ENCODE measurements at regions not wholly inside any gene's neighbourhood (a gene's known extent, or its start where the extent isn't known, plus 50 kb on each side); places are given as distances from the start of the nearest gene placed in this dataset.
"Not testable (repeated sequence)": the region's sequence is repeated elsewhere in the genome, so short reads cannot be mapped to it uniquely, and the experiment has no call there.

- H3K27ac ChIP-seq (ENCODE audit: low read depth, low read length) = no peak overlapping the region
- H3K4me1 Mint-ChIP-seq = no peaks in the 10 kb centered on the region
- H3K36me3 ChIP-seq (ENCODE audit: control insufficient read depth in 2 of 3, insufficient read depth in 3 of 3, low read length in 3 of 3) = no peaks in the 10 kb centered on the region
- no peaks in the 10 kb centered on the region for H3K27me3 ChIP-seq (ENCODE audit: control insufficient read depth in 2 of 2, insufficient read depth in 2 of 2, low read length in 2 of 2)
- H3K4me3 ChIP-seq (ENCODE audit: low read length) = no peak overlapping the region
- no peaks in the 10 kb centered on the region for H3K36me3 Mint-ChIP-seq
- H3K27me3 Mint-ChIP-seq = no peaks in the 10 kb centered on the region
- ChIA-PET CTCF (no interaction called here), POLR2A (no interaction called here)
- no peaks in the 10 kb centered on the region for H3K4me1 ChIP-seq (ENCODE audit: control insufficient read depth in 2 of 2, insufficient read depth in 2 of 2, low read length in 2 of 2)
- intact Hi-C loops (cut with micrococcal nuclease) = no loop called here
- H3K27ac Mint-ChIP-seq = no peak overlapping the region
- no peak for ATAC-seq
- no peak for DNase-seq
- H3K9me3 Mint-ChIP-seq = peaks cover 0 to 12% (median 3%) of the 10 kb centered on the region in 11 donors
- H3K4me3 Mint-ChIP-seq = no peak overlapping the region
- H3K9me3 ChIP-seq (ENCODE audit: control insufficient read depth in 2 of 3, low read length in 3 of 3) = peaks cover 0 to 10% (median 0%) of the 10 kb centered on the region in 3 experiments
These were observed 477.0 kb upstream of the CHORDC1 start for GRCh38 chr11:90699791-90700400.

- no peaks in the 10 kb centered on the region for H3K27me3 Mint-ChIP-seq
- no peaks in the 10 kb centered on the region for H3K36me3 Mint-ChIP-seq
These were observed 475.4 kb upstream of the CHORDC1 start for GRCh38 chr11:90698238-90698637.

GRCh38 chr11:90675496-90675895 lies 452.6 kb upstream of the CHORDC1 start:
- not testable (repeated sequence) for H3K27me3 Mint-ChIP-seq

More at GRCh38 chr11:90698238-90698637, 475.4 kb upstream of the CHORDC1 start:
- Histone ChIP-seq H3K9me3 (ENCODE audit: control insufficient read depth in 2 of 3, low read length in 3 of 3) (peaks cover 0 to 2% (median 0%) of the 10 kb centered on the region in 3 experiments), H3K36me3 (ENCODE audit: control insufficient read depth in 2 of 3, insufficient read depth in 3 of 3, low read length in 3 of 3) (no peaks in the 10 kb centered on the region), H3K4me1 (ENCODE audit: control insufficient read depth in 2 of 2, insufficient read depth in 2 of 2, low read length in 2 of 2) (no peaks in the 10 kb centered on the region), H3K27ac (ENCODE audit: low read depth, low read length) (no peak overlapping the region), H3K27me3 (ENCODE audit: control insufficient read depth in 2 of 2, insufficient read depth in 2 of 2, low read length in 2 of 2) (no peaks in the 10 kb centered on the region), H3K4me3 (ENCODE audit: low read length) (no peak overlapping the region)
- intact Hi-C loops (cut with micrococcal nuclease) = no loop called here
- ATAC-seq (no peak), DNase-seq (no peak)
- H3K9me3 Mint-ChIP-seq = peaks cover 0 to 9% (median 5%) of the 10 kb centered on the region in 11 donors
- no peak overlapping the region for H3K27ac Mint-ChIP-seq
- no peaks in the 10 kb centered on the region for H3K4me1 Mint-ChIP-seq
- ChIA-PET CTCF (no interaction called here), POLR2A (interaction anchor here (0.8 kb wide), 1 partner anchor 32 kb away, joined by 3 read pairs; no protein-coding TSS in a partner anchor)
- H3K4me3 Mint-ChIP-seq = no peak overlapping the region

GRCh38 chr11:90669094-90669493 lies 446.2 kb upstream of the CHORDC1 start:
- no peaks in the 10 kb centered on the region for H3K9me3 ChIP-seq (ENCODE audit: control insufficient read depth in 2 of 3, low read length in 3 of 3)
- no peaks in the 10 kb centered on the region for H3K27me3 Mint-ChIP-seq
- H3K9me3 Mint-ChIP-seq = peaks cover 0 to 17% (median 3%) of the 10 kb centered on the region in 11 donors
- no peak for DNase-seq
- H3K27ac Mint-ChIP-seq = no peak overlapping the region
- ChIA-PET POLR2A (no interaction called here), CTCF (no interaction called here)
- H3K4me1 ChIP-seq (ENCODE audit: control insufficient read depth in 2 of 2, insufficient read depth in 2 of 2, low read length in 2 of 2) = no peaks in the 10 kb centered on the region
- no peaks in the 10 kb centered on the region for H3K4me1 Mint-ChIP-seq
- H3K36me3 ChIP-seq (ENCODE audit: control insufficient read depth in 2 of 3, insufficient read depth in 3 of 3, low read length in 3 of 3) = no peaks in the 10 kb centered on the region
- peaks cover 0 to 3% (median 0%) of the 10 kb centered on the region in 5 donors for H3K36me3 Mint-ChIP-seq
- H3K27me3 ChIP-seq (ENCODE audit: control insufficient read depth in 2 of 2, insufficient read depth in 2 of 2, low read length in 2 of 2) = no peaks in the 10 kb centered on the region
- no peak overlapping the region for H3K4me3 Mint-ChIP-seq
- ATAC-seq = no peak
- no peak overlapping the region for H3K4me3 ChIP-seq (ENCODE audit: low read length)
- no peak overlapping the region for H3K27ac ChIP-seq (ENCODE audit: low read depth, low read length)
- intact Hi-C loops (cut with micrococcal nuclease) = no loop called here

More at GRCh38 chr11:90675496-90675895, 452.6 kb upstream of the CHORDC1 start:
- H3K4me1 ChIP-seq (ENCODE audit: control insufficient read depth in 2 of 2, insufficient read depth in 2 of 2, low read length in 2 of 2); intact Hi-C loops (cut with micrococcal nuclease); H3K9me3 ChIP-seq (ENCODE audit: control insufficient read depth in 2 of 3, low read length in 3 of 3); POLR2A ChIA-PET; H3K36me3 ChIP-seq (ENCODE audit: control insufficient read depth in 2 of 3, insufficient read depth in 3 of 3, low read length in 3 of 3); H3K4me3 Mint-ChIP-seq; CTCF ChIA-PET; H3K27ac Mint-ChIP-seq; ATAC-seq; H3K36me3 Mint-ChIP-seq; H3K4me1 Mint-ChIP-seq; DNase-seq; H3K4me3 ChIP-seq (ENCODE audit: low read length); H3K27ac ChIP-seq (ENCODE audit: low read depth, low read length); H3K27me3 ChIP-seq (ENCODE audit: control insufficient read depth in 2 of 2, insufficient read depth in 2 of 2, low read length in 2 of 2): not testable (repeated sequence)
- peaks cover 0 to 19% (median 11%) of the 10 kb centered on the region in 11 donors for H3K9me3 Mint-ChIP-seq

GRCh38 chr11:90668502-90668901 lies 445.7 kb upstream of the CHORDC1 start:
- ATAC-seq = no peak
- Mint-ChIP-seq H3K9me3 (peaks cover 0 to 17% (median 3%) of the 10 kb centered on the region in 11 donors), H3K36me3 (peaks cover 0 to 3% (median 0%) of the 10 kb centered on the region in 5 donors), H3K27ac (no peak overlapping the region), H3K4me3 (no peak overlapping the region), H3K27me3 (no peaks in the 10 kb centered on the region), H3K4me1 (no peaks in the 10 kb centered on the region)
- intact Hi-C loops (cut with micrococcal nuclease) = no loop called here
- no peaks in the 10 kb centered on the region for H3K9me3 ChIP-seq (ENCODE audit: control insufficient read depth in 2 of 3, low read length in 3 of 3)
- H3K27me3 ChIP-seq (ENCODE audit: control insufficient read depth in 2 of 2, insufficient read depth in 2 of 2, low read length in 2 of 2) = no peaks in the 10 kb centered on the region
- H3K4me3 ChIP-seq (ENCODE audit: low read length) = no peak overlapping the region
- DNase-seq = no peak
- no peaks in the 10 kb centered on the region for H3K36me3 ChIP-seq (ENCODE audit: control insufficient read depth in 2 of 3, insufficient read depth in 3 of 3, low read length in 3 of 3)
- H3K4me1 ChIP-seq (ENCODE audit: control insufficient read depth in 2 of 2, insufficient read depth in 2 of 2, low read length in 2 of 2) = no peaks in the 10 kb centered on the region
- ChIA-PET POLR2A (no interaction called here), CTCF (no interaction called here)
- H3K27ac ChIP-seq (ENCODE audit: low read depth, low read length) = no peak overlapping the region

- H3K4me3 Mint-ChIP-seq = no peak overlapping the region
- POLR2A ChIA-PET = no interaction called here
These were observed 438.4 kb upstream of the CHORDC1 start for GRCh38 chr11:90661233-90661632.

GRCh38 chr11:90656171-90656570 lies 433.3 kb upstream of the CHORDC1 start:
- no peak overlapping the region for H3K4me3 Mint-ChIP-seq
- H3K4me1 Mint-ChIP-seq = no peaks in the 10 kb centered on the region
- H3K4me1 ChIP-seq (ENCODE audit: control insufficient read depth in 2 of 2, insufficient read depth in 2 of 2, low read length in 2 of 2) = no peaks in the 10 kb centered on the region
- no peak overlapping the region for H3K27ac Mint-ChIP-seq
- CTCF ChIA-PET = no interaction called here
- H3K27me3 Mint-ChIP-seq = no peaks in the 10 kb centered on the region
- no peak overlapping the region for H3K27ac ChIP-seq (ENCODE audit: low read depth, low read length)
- POLR2A ChIA-PET = no interaction called here
- intact Hi-C loops (cut with micrococcal nuclease) = no loop called here
- ATAC-seq (no peak), DNase-seq (no peak)
- no peak overlapping the region for H3K4me3 ChIP-seq (ENCODE audit: low read length)
- H3K9me3 ChIP-seq (ENCODE audit: control insufficient read depth in 2 of 3, low read length in 3 of 3) = no peaks in the 10 kb centered on the region
- peaks cover 0 to 4% (median 1%) of the 10 kb centered on the region in 11 donors for H3K9me3 Mint-ChIP-seq
- no peaks in the 10 kb centered on the region for H3K36me3 ChIP-seq (ENCODE audit: control insufficient read depth in 2 of 3, insufficient read depth in 3 of 3, low read length in 3 of 3)
- no peaks in the 10 kb centered on the region for H3K27me3 ChIP-seq (ENCODE audit: control insufficient read depth in 2 of 2, insufficient read depth in 2 of 2, low read length in 2 of 2)
- H3K36me3 Mint-ChIP-seq = no peaks in the 10 kb centered on the region

More at GRCh38 chr11:90661233-90661632, 438.4 kb upstream of the CHORDC1 start:
- no peaks in the 10 kb centered on the region for H3K27me3 Mint-ChIP-seq
- intact Hi-C loops (cut with micrococcal nuclease) = no loop called here
- ATAC-seq = no peak
- no peaks in the 10 kb centered on the region for H3K9me3 ChIP-seq (ENCODE audit: control insufficient read depth in 2 of 3, low read length in 3 of 3)
- H3K4me1 ChIP-seq (ENCODE audit: control insufficient read depth in 2 of 2, insufficient read depth in 2 of 2, low read length in 2 of 2) = no peaks in the 10 kb centered on the region
- H3K36me3 Mint-ChIP-seq = peaks cover 0 to 3% (median 0%) of the 10 kb centered on the region in 5 donors
- H3K27ac ChIP-seq (ENCODE audit: low read depth, low read length) = no peak overlapping the region
- peaks cover 0 to 17% (median 1%) of the 10 kb centered on the region in 11 donors for H3K9me3 Mint-ChIP-seq
- H3K4me1 Mint-ChIP-seq = no peaks in the 10 kb centered on the region
- H3K4me3 ChIP-seq (ENCODE audit: low read length) = no peak overlapping the region
- no peaks in the 10 kb centered on the region for H3K36me3 ChIP-seq (ENCODE audit: control insufficient read depth in 2 of 3, insufficient read depth in 3 of 3, low read length in 3 of 3)
- CTCF ChIA-PET = no interaction called here
- H3K27me3 ChIP-seq (ENCODE audit: control insufficient read depth in 2 of 2, insufficient read depth in 2 of 2, low read length in 2 of 2) = no peaks in the 10 kb centered on the region
- no peak for DNase-seq
- H3K27ac Mint-ChIP-seq = no peak overlapping the region

Data from naive thymus-derived CD4-positive, alpha-beta T cell (primary cell).